Kidney (tissue), 13 donors: ENCODE measurements at regions not wholly inside any gene's neighbourhood (a gene's known extent, or its start where the extent isn't known, plus 50 kb on each side); places are given as distances from the start of the nearest gene placed in this dataset.

Source experiments
- DNase-seq, 5 donors: peaks; one replicate each; pipeline ENCODE4 v3.0.0-alpha.2; 2013 to 2020
- FAIRE-seq: peaks from 2 replicates; lab custom pipeline; 2012; peaks lifted over from hg19 to GRCh38; lab: Jason Lieb, UNC
- H3K27ac ChIP-seq, 2 donors: one replicate each; pipeline ENCODE4 v1.7.0; 2013; ENCODE audit warnings: low read depth in 2 of 2, low read length in 2 of 2, inconsistent platforms in 1 of 2
- H3K27me3 ChIP-seq: one replicate; pipeline ENCODE4 v1.7.1; 2013; ENCODE audit warnings: low read length, inconsistent platforms; ENCODE audit not compliant: control insufficient read depth, insufficient read depth
- H3K36me3 ChIP-seq, 3 donors: one replicate each; pipeline versions ENCODE4 v1.7.0 to v1.7.1; 2013; ENCODE audit warnings: low read length in 3 of 3, control low read depth in 1 of 3, inconsistent platforms in 1 of 3; ENCODE audit not compliant: insufficient read depth in 3 of 3, control insufficient read depth in 2 of 3
- H3K4me1 ChIP-seq, 3 donors: one replicate each; pipeline versions ENCODE4 v1.7.0 to v1.7.1; 2013; ENCODE audit warnings: low read length in 3 of 3, inconsistent platforms in 1 of 3, low read depth in 1 of 3; ENCODE audit not compliant: control insufficient read depth in 2 of 3, insufficient read depth in 2 of 3
- H3K4me3 ChIP-seq, 3 donors: one replicate each; pipeline versions ENCODE4 v1.7.0 to v1.8.1; 2013; ENCODE audit warnings: low read length in 3 of 3, control low read depth in 1 of 3, inconsistent platforms in 1 of 3
- H3K9ac ChIP-seq, 3 donors: one replicate each; pipeline versions ENCODE4 v1.7.0 to v1.7.1; 2013; ENCODE audit warnings: low read length in 3 of 3, control low read depth in 1 of 3, inconsistent platforms in 1 of 3
- H3K9me3 ChIP-seq, 3 donors: one replicate each; pipeline versions ENCODE4 v1.7.0 to v1.7.1; 2013; ENCODE audit warnings: low read length in 3 of 3, control low read depth in 1 of 3, inconsistent platforms in 1 of 3; ENCODE audit not compliant: control insufficient read depth in 2 of 3, insufficient read depth in 1 of 3
- intact Hi-C: fragments of 100-400 bp; cut with DNase I; formaldehyde crosslinking; loops from one replicate; pipeline ENCODE4 v1.11.1; 2022
- TF ChIP-seq, protein P1 (sequence below): IDR thresholded peaks from 3 replicates; pipeline ENCODE4 v1.5.1; 2012; ENCODE audit warnings: mild to moderate bottlenecking, moderate library complexity, borderline replicate concordance; ENCODE audit not compliant: insufficient read depth; ENCODE audit errors: extremely low read depth
- donor health status: control.
- donor health status: control.
- donor health status: control.
- donor health status: control.
- donor health status: control.
- donor health status: DM: yes; HTN: yes; CAD: no.
- donor health status: Normal renal cell carcinoma (clear cell type).

DNA sequence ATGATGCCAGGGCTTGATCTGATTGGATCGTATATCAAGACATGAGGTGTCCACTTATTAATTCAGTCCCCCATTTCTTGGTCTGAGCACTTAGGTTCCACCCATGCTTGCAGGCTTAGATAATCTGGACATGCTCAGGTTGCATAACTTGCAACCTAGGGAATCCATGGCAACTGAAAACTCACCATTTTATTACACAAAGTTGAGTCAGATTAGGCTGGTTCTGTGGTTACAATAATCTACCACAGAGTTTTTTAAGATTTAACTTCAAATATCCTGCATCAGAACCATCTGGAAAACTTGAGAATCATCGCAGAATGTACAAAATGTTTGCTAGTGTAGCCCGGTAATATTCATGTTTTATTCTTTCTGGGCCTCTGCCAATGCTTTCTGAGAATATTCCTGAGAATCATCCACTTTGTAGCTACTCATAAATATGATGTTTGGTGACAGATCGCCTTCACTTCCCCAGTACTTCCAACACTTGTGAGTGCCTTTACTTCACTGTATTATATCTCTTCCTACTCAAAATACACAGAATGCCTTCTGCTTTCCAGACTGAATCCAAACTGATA is 707.2 kb upstream of the ADAMTS5 start:
- TF ChIP-seq, protein P1, sequence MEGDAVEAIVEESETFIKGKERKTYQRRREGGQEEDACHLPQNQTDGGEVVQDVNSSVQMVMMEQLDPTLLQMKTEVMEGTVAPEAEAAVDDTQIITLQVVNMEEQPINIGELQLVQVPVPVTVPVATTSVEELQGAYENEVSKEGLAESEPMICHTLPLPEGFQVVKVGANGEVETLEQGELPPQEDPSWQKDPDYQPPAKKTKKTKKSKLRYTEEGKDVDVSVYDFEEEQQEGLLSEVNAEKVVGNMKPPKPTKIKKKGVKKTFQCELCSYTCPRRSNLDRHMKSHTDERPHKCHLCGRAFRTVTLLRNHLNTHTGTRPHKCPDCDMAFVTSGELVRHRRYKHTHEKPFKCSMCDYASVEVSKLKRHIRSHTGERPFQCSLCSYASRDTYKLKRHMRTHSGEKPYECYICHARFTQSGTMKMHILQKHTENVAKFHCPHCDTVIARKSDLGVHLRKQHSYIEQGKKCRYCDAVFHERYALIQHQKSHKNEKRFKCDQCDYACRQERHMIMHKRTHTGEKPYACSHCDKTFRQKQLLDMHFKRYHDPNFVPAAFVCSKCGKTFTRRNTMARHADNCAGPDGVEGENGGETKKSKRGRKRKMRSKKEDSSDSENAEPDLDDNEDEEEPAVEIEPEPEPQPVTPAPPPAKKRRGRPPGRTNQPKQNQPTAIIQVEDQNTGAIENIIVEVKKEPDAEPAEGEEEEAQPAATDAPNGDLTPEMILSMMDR, result no peak
- DNase-seq (no peak), FAIRE-seq (no peak)
- H3K4me1 ChIP-seq, result no peaks in the 10 kb centered on the region
- intact Hi-C loops, result no loop called here
- no peaks in the 10 kb centered on the region for H3K36me3 ChIP-seq
- no peak overlapping the region for H3K9ac ChIP-seq
- H3K9me3 ChIP-seq, result no peaks in the 10 kb centered on the region
- H3K27me3 ChIP-seq, result no peaks in the 10 kb centered on the region
- H3K27ac ChIP-seq, result no peak overlapping the region
- no peak overlapping the region for H3K4me3 ChIP-seq

DNA sequence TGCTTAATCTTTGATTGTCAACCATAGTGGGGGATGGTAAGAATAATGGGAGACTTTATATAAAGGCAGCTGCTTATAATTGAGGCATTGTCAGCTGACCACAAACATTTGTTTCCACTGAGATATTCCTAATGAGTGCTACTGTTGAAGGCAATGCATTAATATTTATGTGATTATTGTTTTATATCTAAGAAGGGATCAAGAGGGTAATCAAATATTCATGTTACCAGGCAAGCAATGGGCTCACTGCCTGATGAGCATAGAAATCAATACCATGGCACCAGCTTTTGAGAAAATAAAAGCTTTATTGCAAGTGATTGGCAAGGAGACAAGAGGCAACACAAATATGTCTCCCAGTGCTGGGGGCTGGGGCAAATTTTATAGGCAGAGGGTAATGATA is 706.7 kb upstream of the ADAMTS5 start:
- Histone ChIP-seq H3K4me3 (no peak overlapping the region), H3K36me3 (no peaks in the 10 kb centered on the region), H3K4me1 (no peaks in the 10 kb centered on the region), H3K27ac (no peak overlapping the region), H3K9ac (no peak overlapping the region), H3K9me3 (no peaks in the 10 kb centered on the region), H3K27me3 (no peaks in the 10 kb centered on the region)
- FAIRE-seq (no peak), DNase-seq (no peak)
- TF ChIP-seq, protein P1, result no peak
- intact Hi-C loops, result no loop called here

DNA sequence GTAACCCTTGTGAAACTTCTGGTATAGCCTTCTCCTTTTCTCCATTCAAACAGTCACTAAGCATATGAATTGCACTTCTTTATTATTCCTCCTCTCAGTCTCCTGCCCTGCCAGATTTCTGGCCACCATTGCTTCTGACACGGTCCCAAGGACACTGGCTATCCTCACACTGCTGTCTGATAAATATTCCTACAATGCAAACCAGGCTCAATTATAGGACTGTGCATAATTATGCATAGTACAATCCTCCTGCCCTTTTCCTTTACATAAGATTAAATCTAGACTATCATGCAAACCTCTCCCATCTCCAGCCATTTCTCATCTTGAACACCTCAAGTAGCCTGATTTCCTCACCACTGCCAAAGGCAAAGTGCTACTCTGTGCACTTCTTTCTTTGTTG is 704.3 kb upstream of the ADAMTS5 start:
- Histone ChIP-seq H3K9ac (no peak overlapping the region), H3K27me3 (no peaks in the 10 kb centered on the region), H3K36me3 (no peaks in the 10 kb centered on the region), H3K9me3 (no peaks in the 10 kb centered on the region), H3K4me3 (no peak overlapping the region), H3K27ac (no peak overlapping the region), H3K4me1 (no peaks in the 10 kb centered on the region)
- TF ChIP-seq, protein P1, result no peak
- intact Hi-C loops, result no loop called here
- FAIRE-seq (no peak), DNase-seq (no peak)

DNA sequence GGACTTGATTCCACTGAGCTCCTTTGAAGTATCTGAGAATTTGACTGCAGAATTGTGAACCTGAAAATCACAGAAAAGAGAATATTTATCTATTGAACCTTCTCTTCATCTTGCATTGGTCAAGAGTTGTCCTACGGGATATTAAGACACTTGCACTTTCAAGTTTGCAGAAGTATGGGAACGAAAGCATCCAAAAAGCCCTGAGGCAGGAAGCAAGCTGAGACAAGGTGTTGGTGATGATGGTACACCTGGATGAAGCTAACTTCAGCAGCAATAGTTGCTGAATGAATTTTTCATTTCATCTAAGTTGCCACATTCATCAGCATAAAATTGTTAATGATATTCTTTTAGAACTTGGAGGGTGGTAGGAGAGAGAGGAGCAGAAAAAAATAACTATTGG is 686.6 kb upstream of the ADAMTS5 start:
- Histone ChIP-seq H3K4me3 (no peak overlapping the region), H3K9me3 (no peaks in the 10 kb centered on the region), H3K4me1 (no peaks in the 10 kb centered on the region), H3K9ac (no peak overlapping the region), H3K27me3 (no peaks in the 10 kb centered on the region), H3K27ac (no peak overlapping the region), H3K36me3 (no peaks in the 10 kb centered on the region)
- FAIRE-seq (no peak), DNase-seq (no peak)
- TF ChIP-seq, protein P1, result no peak
- intact Hi-C loops, result no loop called here
